Endothelial cell of umbilical vein (primary cell): ENCODE measurements at regions not wholly inside any gene's neighbourhood (a gene's known extent, or its start where the extent isn't known, plus 50 kb on each side); places are given as distances from the start of the nearest gene placed in this dataset.

Source experiments
- BruUV-seq: library from RNA; stranded (reverse); fragments of 400-500 nt; replicated peaks from 2 replicates; lab custom pipeline; 2021; lab: Mats Ljungman, UMichigan
- CTCF ChIA-PET: fragments of 300-600, 350-600 bp; sonication (Branson Sonifier 250); formaldehyde crosslinking; loops from one replicate; lab custom pipeline; 2021; ENCODE audit warnings: antibody characterized with exemption, inconsistent platforms; lab: Charles Lee
- POLR2A ChIA-PET: fragments of 300-600, 350-600 bp; sonication (Branson Sonifier 250); formaldehyde crosslinking; loops from one replicate; lab custom pipeline; 2021; ENCODE audit warnings: antibody characterized with exemption, inconsistent platforms; lab: Charles Lee
- DNase-seq: peaks from one replicate; pipeline ENCODE4 v3.0.0-alpha.2; 2011; ENCODE audit warnings: low read depth, low spot score
- FAIRE-seq: peaks from 2 replicates; lab custom pipeline; 2011; peaks lifted over from hg19 to GRCh38; lab: Jason Lieb, UNC
- H2AFZ ChIP-seq: 2 replicates; pipeline ENCODE4 v1.6.0; 2012; ENCODE audit warnings: low read depth, low read length, control low read depth, inconsistent platforms
- H3K27ac ChIP-seq: 2 replicates; pipeline ENCODE4 v1.5.1; 2011; ENCODE audit warnings: low read depth, mild to moderate bottlenecking, control low read depth, low read length, moderate library complexity; ENCODE audit not compliant: insufficient read depth
- H3K27me3 ChIP-seq, 2 experiments: 2 replicates each; pipeline versions ENCODE4 v1.6.0 to v1.6.1; 2011; ENCODE audit warnings: low read length in 2 of 2, mixed read lengths in 1 of 2; ENCODE audit not compliant: control insufficient read depth in 2 of 2, insufficient read depth in 2 of 2
- H3K36me3 ChIP-seq, 2 experiments: 2 replicates in 1 of 2; 3 replicates in 1 of 2; pipeline ENCODE4 v1.5.1; 2011; ENCODE audit warnings: low read length in 2 of 2, mild to moderate bottlenecking in 1 of 2, moderate library complexity in 1 of 2; ENCODE audit not compliant: control insufficient read depth in 2 of 2, insufficient read depth in 2 of 2; ENCODE audit errors: extremely low read depth in 1 of 2
- H3K4me1 ChIP-seq: 3 replicates; pipeline ENCODE4 v1.5.1; 2011; ENCODE audit warnings: mild to moderate bottlenecking, low read length; ENCODE audit not compliant: control insufficient read depth, insufficient read depth; ENCODE audit errors: extremely low read depth
- H3K4me2 ChIP-seq: 2 replicates; pipeline ENCODE4 v1.6.1; 2011; ENCODE audit warnings: low read length, control low read depth, mixed read lengths; ENCODE audit not compliant: insufficient read depth
- H3K4me3 ChIP-seq, 3 experiments: fragments of 200-600 bp in 1 of 3; sonication (generic), shearing (Covaris generic) in 1 of 3; replicated peaks in 1 of 3; 2 replicates each; pipeline ENCODE4 v1.5.1; 2011 to 2016; ENCODE audit warnings: control low read depth in 3 of 3, low read length in 3 of 3, mild to moderate bottlenecking in 2 of 3, inconsistent platforms in 1 of 3, low read depth in 1 of 3, moderate library complexity in 1 of 3; ENCODE audit not compliant: insufficient read depth in 1 of 3
- H3K79me2 ChIP-seq: 2 replicates; pipeline ENCODE4 v1.6.0; 2012; ENCODE audit warnings: low read length, inconsistent platforms; ENCODE audit not compliant: control insufficient read depth, insufficient read depth
- H3K9ac ChIP-seq: replicated peaks from 2 replicates; pipeline ENCODE3; 2011; ENCODE audit warnings: low read length, control low read depth; ENCODE audit not compliant: insufficient read depth; ENCODE audit errors: extremely low read depth
- H3K9me1 ChIP-seq: replicated peaks from 3 replicates; pipeline ENCODE4 v1.6.0; 2011; ENCODE audit warnings: mild to moderate bottlenecking, low read length; ENCODE audit not compliant: control insufficient read depth, insufficient read depth; ENCODE audit errors: extremely low read depth
- H3K9me3 ChIP-seq: replicated peaks from 2 replicates; pipeline ENCODE4 v1.5.1; 2012; ENCODE audit warnings: low read length, inconsistent platforms; ENCODE audit not compliant: control insufficient read depth, insufficient read depth
- H4K20me1 ChIP-seq: replicated peaks from 2 replicates; pipeline ENCODE3; 2011; ENCODE audit warnings: mild to moderate bottlenecking, low read length; ENCODE audit not compliant: control insufficient read depth, insufficient read depth; ENCODE audit errors: extremely low read depth
- EZH2 ChIP-seq: IDR thresholded peaks from 2 replicates; pipeline ENCODE4 v1.6.1; 2012; ENCODE audit warnings: borderline replicate concordance, low read depth, mild to moderate bottlenecking, moderate library complexity, low read length, inconsistent platforms; ENCODE audit not compliant: severe bottlenecking
- JUN ChIP-seq: IDR thresholded peaks from 2 replicates; pipeline ENCODE4 v1.6.1; 2011; ENCODE audit warnings: borderline replicate concordance, low read depth; ENCODE audit not compliant: insufficient read length, insufficient read depth
- MYC ChIP-seq: IDR thresholded peaks from one replicate; pipeline ENCODE4 v1.6.1; 2011; ENCODE audit warnings: mild to moderate bottlenecking, low read depth, low read length
- POLR2A ChIP-seq: IDR thresholded peaks from 2 replicates; pipeline ENCODE4 v1.6.1; 2012; ENCODE audit warnings: low read depth, mild to moderate bottlenecking, control low read depth, low read length
- POLR2AphosphoS5 ChIP-seq: IDR thresholded peaks from 2 replicates; pipeline ENCODE4 v1.6.1; 2012; ENCODE audit warnings: low read depth, mild to moderate bottlenecking, control low read depth, low read length, moderate library complexity; ENCODE audit not compliant: insufficient read depth
- dilution Hi-C: fragments of 300-500 bp; cut with MboI; formaldehyde crosslinking; loops from one replicate; pipeline ENCODE4 v1.15.0; 2019; ENCODE audit warnings: low sequenced_read_pairs; ENCODE audit not compliant: extremely low pct_ligation_motif_present
- intact Hi-C: fragments of 100-400 bp; cut with micrococcal nuclease; formaldehyde crosslinking; loops from one replicate; pipeline ENCODE4 v1.10.0; 2022
- TF ChIP-seq, protein P1 (sequence below): IDR thresholded peaks from 2 replicates; pipeline ENCODE4 v1.6.1; 2011; ENCODE audit not compliant: insufficient read depth, insufficient read length
- TF ChIP-seq, protein P2 (sequence below), 2 donors: IDR thresholded peaks; 1 replicate in 1 of 2; 2 replicates in 1 of 2; pipeline ENCODE4 v1.5.1; 2011; ENCODE audit warnings: low read length in 2 of 2, mild to moderate bottlenecking in 2 of 2, moderate library complexity in 2 of 2, control low read depth in 1 of 2, inconsistent platforms in 1 of 2, low read depth in 1 of 2; ENCODE audit not compliant: insufficient read depth in 1 of 2; ENCODE audit errors: extremely low read depth in 1 of 2

DNA sequence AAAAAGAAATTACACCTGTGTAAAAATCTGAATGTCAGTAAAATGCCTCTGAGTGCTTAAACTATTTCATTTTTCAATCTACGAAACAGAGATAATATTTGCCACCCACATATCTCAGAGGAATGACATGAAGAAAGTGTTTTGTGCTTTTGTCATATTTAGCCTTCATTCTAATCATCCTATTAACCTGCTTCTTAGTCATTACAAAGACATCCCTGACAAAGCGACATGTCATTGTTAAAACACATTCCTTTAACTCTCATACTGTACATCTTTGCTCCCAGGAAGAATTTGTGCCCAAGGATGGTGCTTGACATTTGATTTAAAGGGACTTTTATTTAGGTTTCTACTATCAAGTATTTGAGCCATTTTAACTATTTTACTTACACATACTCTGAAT, 275.9 kb downstream of the DMRTA1 start:
- ChIA-PET POLR2A (no interaction called here), CTCF (no interaction called here)
- intact Hi-C loops (no loop called here), dilution Hi-C loops (no loop called here)
- no peaks in the 10 kb centered on the region for H3K27me3 ChIP-seq
- H3K4me2 ChIP-seq, result no peak overlapping the region
- H3K9ac ChIP-seq, result no peak overlapping the region
- no peaks in the 10 kb centered on the region for H4K20me1 ChIP-seq
- no peaks in the 10 kb centered on the region for H3K79me2 ChIP-seq
- H3K36me3 ChIP-seq, result no peaks in the 10 kb centered on the region
- no peaks in the 10 kb centered on the region for H3K4me1 ChIP-seq
- H3K4me3 ChIP-seq, result no peak overlapping the region
- no peaks in the 10 kb centered on the region for H3K9me1 ChIP-seq
- BruUV-seq, result no TSS peak
- DNase-seq, result no peak
- FAIRE-seq, result no peak
- no peaks in the 10 kb centered on the region for H3K9me3 ChIP-seq
- H3K27ac ChIP-seq, result no peak overlapping the region
- TF ChIP-seq, protein P1, sequence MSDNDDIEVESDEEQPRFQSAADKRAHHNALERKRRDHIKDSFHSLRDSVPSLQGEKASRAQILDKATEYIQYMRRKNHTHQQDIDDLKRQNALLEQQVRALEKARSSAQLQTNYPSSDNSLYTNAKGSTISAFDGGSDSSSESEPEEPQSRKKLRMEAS, result no peak
- TF ChIP-seq, protein P2, sequence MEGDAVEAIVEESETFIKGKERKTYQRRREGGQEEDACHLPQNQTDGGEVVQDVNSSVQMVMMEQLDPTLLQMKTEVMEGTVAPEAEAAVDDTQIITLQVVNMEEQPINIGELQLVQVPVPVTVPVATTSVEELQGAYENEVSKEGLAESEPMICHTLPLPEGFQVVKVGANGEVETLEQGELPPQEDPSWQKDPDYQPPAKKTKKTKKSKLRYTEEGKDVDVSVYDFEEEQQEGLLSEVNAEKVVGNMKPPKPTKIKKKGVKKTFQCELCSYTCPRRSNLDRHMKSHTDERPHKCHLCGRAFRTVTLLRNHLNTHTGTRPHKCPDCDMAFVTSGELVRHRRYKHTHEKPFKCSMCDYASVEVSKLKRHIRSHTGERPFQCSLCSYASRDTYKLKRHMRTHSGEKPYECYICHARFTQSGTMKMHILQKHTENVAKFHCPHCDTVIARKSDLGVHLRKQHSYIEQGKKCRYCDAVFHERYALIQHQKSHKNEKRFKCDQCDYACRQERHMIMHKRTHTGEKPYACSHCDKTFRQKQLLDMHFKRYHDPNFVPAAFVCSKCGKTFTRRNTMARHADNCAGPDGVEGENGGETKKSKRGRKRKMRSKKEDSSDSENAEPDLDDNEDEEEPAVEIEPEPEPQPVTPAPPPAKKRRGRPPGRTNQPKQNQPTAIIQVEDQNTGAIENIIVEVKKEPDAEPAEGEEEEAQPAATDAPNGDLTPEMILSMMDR (IDR thresholded peaks at IDR 0.05; ENCODE audit: extremely low read depth in 1 of 2, insufficient read depth in 1 of 2, low read depth in 1 of 2, low read length in 2 of 2), result no peak
- TF ChIP-seq POLR2AphosphoS5 (no peak), JUN (no peak), MYC (no peak), POLR2A (no peak), EZH2 (no peak)
- H2AFZ ChIP-seq, result no peak overlapping the region
